Loucy (cell line): ENCODE measurements at regions not wholly inside any gene's neighbourhood (a gene's known extent, or its start where the extent isn't known, plus 50 kb on each side); places are given as distances from the start of the nearest gene placed in this dataset.

Experiments used
- CTCF ChIP-seq: fragments of 200-600 bp; sonication (generic); conservative IDR thresholded peaks from 2 replicates; pipeline ENCODE4 v1.5.1; 2014; ENCODE audit warnings: mild to moderate bottlenecking, antibody characterized with exemption, low read length
- EZH2phosphoT487 ChIP-seq: fragments of 200-600 bp; IDR thresholded peaks from 2 replicates; pipeline ENCODE4 v1.6.1; 2018; ENCODE audit warnings: antibody characterized with exemption, mild to moderate bottlenecking, moderate library complexity, borderline replicate concordance

GRCh38 chr6:10138917-10139316 is 276.0 kb downstream of the TFAP2A start:
- no peak for TF ChIP-seq CTCF
- TF ChIP-seq EZH2phosphoT487: no peak
